H1 (cell line): ENCODE measurements at regions not wholly inside any gene's neighbourhood (a gene's known extent, or its start where the extent isn't known, plus 50 kb on each side); places are given as distances from the start of the nearest gene placed in this dataset.

Source experiments
- CREB1 ChIP-seq: IDR thresholded peaks from 2 replicates; pipeline ENCODE4 v1.6.1; 2012; ENCODE audit warnings: inconsistent platforms
- EP300 ChIP-seq, 2 experiments: IDR thresholded peaks; 1 replicate in 1 of 2; 2 replicates in 1 of 2; pipeline ENCODE4 v1.6.1; 2011 to 2012; ENCODE audit warnings: low read depth in 2 of 2, low read length in 2 of 2, mild to moderate bottlenecking in 2 of 2, borderline replicate concordance in 1 of 2, inconsistent platforms in 1 of 2, moderate library complexity in 1 of 2
- POLR2A ChIP-seq, 2 experiments: IDR thresholded peaks; 1 replicate in 1 of 2; 2 replicates in 1 of 2; pipeline ENCODE4 v1.6.1; 2011; ENCODE audit warnings: low read depth in 2 of 2, low read length in 2 of 2, mild to moderate bottlenecking in 2 of 2; ENCODE audit errors: control extremely low read depth in 1 of 2

DNA sequence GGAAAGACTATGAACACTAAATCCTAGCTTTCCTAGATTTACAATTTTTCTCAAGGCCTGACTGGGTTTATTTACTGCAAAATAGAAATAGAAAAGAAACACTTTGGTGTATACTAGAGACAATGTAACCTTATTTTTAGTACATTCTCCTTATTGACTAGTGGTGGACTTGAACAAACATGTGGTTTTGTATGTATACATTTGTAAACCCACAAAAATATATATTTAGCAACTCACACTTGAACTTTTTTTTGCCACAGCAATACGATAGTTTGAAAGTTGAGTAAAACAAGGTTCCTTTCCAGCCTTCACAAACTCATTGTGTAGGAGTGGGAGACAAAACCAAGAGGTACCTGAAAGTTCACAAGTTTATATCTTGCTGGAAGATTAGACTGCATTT lies 1633.4 kb upstream of the LRRTM1 start:
- TF ChIP-seq EP300 (IDR thresholded peaks at IDR 0.05; ENCODE audit: borderline replicate concordance in 1 of 2, low read depth in 2 of 2, low read length in 2 of 2) (no peak), POLR2A (IDR thresholded peaks at IDR 0.05; ENCODE audit: control extremely low read depth in 1 of 2, low read depth in 2 of 2, low read length in 2 of 2) (no peak), CREB1 (no peak)
